T-helper 1 cell treated with Interleukin-12 subunit alpha and Interleukin-12 subunit beta and Interleukin-4 antibody, amounts not matched to agents 30 μg/mL and 1 μg/mL, for 36 hours (primary cell): ENCODE measurements at regions not wholly inside any gene's neighbourhood (a gene's known extent, or its start where the extent isn't known, plus 50 kb on each side); places are given as distances from the start of the nearest gene placed in this dataset.
"Not testable (repeated sequence)": the region's sequence is repeated elsewhere in the genome, so short reads cannot be mapped to it uniquely, and the experiment has no call there.

Source experiments
- H3K27ac Mint-ChIP-seq: one replicate; pipeline ENCODE4 v1.8.0; 2021; ENCODE audit warnings: mild to moderate bottlenecking, mixed read lengths
- H3K27me3 Mint-ChIP-seq: one replicate; pipeline ENCODE4 v1.8.0; 2021; ENCODE audit warnings: low read depth, mixed read lengths
- H3K36me3 Mint-ChIP-seq: one replicate; pipeline ENCODE4 v1.8.0; 2021; ENCODE audit warnings: low read depth, mixed read lengths
- H3K4me1 Mint-ChIP-seq: one replicate; pipeline ENCODE4 v1.8.0; 2021; ENCODE audit warnings: low read depth, mixed read lengths
- H3K4me3 Mint-ChIP-seq: one replicate; pipeline ENCODE4 v1.8.0; 2021; ENCODE audit warnings: mild to moderate bottlenecking, moderate library complexity, mixed read lengths
- H3K9me3 Mint-ChIP-seq: one replicate; pipeline ENCODE4 v1.8.0; 2021; ENCODE audit warnings: mixed read lengths

GRCh38 chr2:203619267-203619878 is 84.3 kb upstream of the RAPH1 start:
- Mint-ChIP-seq H3K36me3 (peaks cover 7% of the 10 kb centered on the region), H3K4me3 (no peak overlapping the region), H3K27me3 (peaks cover 12% of the 10 kb centered on the region), H3K27ac (no peak overlapping the region), H3K4me1 (peaks cover 5% of the 10 kb centered on the region), H3K9me3 (peaks cover 23% of the 10 kb centered on the region)

GRCh38 chr2:203621981-203622515 is 84.4 kb upstream of the CD28 start:
- Mint-ChIP-seq H3K9me3 (peaks cover 23% of the 10 kb centered on the region), H3K27me3 (peaks cover 10% of the 10 kb centered on the region), H3K27ac (no peak overlapping the region), H3K4me3 (no peak overlapping the region), H3K36me3 (peaks cover 5% of the 10 kb centered on the region), H3K4me1 (peaks cover 5% of the 10 kb centered on the region)

- H3K27me3 Mint-ChIP-seq: peaks cover 10% of the 10 kb centered on the region
- H3K9me3 Mint-ChIP-seq: peaks cover 23% of the 10 kb centered on the region
- H3K36me3 Mint-ChIP-seq: peaks cover 3% of the 10 kb centered on the region
- H3K4me1 Mint-ChIP-seq: peaks cover 5% of the 10 kb centered on the region
- no peak overlapping the region for H3K4me3 Mint-ChIP-seq
- no peak overlapping the region for H3K27ac Mint-ChIP-seq
Measured at GRCh38 chr2:203623096-203623495, 83.3 kb upstream of the CD28 start.

- Mint-ChIP-seq H3K9me3 (peaks cover 23% of the 10 kb centered on the region), H3K4me1 (peaks cover 5% of the 10 kb centered on the region), H3K4me3 (no peak overlapping the region), H3K36me3 (peaks cover 3% of the 10 kb centered on the region), H3K27me3 (peaks cover 10% of the 10 kb centered on the region), H3K27ac (no peak overlapping the region)
Measured at GRCh38 chr2:203623661-203624060, 82.8 kb upstream of the CD28 start.

DNA sequence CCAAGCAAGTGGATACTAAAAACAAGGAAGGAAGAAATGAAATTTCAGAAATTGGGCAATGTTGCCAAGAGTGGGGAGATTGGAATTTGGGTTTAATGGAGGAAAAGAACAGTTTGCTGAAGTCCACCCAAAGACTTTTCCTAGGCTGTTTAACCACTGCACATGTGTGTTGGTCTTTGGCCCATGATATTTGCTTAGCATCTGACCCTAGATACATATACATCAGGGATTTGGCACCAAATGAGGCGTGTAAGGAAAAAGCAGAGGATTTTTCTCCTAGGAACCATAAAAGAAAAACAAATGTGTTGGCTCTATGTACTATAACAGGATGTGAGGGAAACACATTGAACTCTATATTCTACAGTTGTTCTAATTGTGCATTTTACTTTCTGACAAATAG is 80.7 kb upstream of the CD28 start:
- Mint-ChIP-seq H3K36me3 (peaks cover 3% of the 10 kb centered on the region), H3K4me1 (peaks cover 5% of the 10 kb centered on the region), H3K4me3 (no peak overlapping the region), H3K9me3 (peaks cover 16% of the 10 kb centered on the region), H3K27me3 (peaks cover 6% of the 10 kb centered on the region), H3K27ac (no peak overlapping the region)

DNA sequence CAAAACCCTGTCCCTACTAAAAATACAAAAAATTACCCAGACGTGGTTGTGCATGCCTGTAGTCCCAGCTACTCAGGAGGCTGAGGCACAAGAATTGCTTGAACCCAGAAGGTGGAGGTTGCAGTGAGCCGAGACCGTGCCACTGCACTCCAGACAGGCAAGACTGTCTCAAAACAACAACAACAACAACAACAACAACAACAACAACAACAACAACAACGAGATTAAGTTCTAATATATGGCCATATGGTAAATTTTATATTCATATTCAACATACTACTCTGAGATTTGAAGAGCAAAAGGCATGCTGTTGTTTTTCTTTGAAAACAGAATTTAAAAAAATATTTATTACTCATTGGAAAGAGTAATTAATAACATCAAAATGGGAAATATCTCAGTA is 80.2 kb upstream of the CD28 start:
- H3K27ac Mint-ChIP-seq, H3K4me1 Mint-ChIP-seq, H3K27me3 Mint-ChIP-seq, H3K4me3 Mint-ChIP-seq, H3K36me3 Mint-ChIP-seq: not testable (repeated sequence)
- peaks cover 11% of the 10 kb centered on the region for H3K9me3 Mint-ChIP-seq

DNA sequence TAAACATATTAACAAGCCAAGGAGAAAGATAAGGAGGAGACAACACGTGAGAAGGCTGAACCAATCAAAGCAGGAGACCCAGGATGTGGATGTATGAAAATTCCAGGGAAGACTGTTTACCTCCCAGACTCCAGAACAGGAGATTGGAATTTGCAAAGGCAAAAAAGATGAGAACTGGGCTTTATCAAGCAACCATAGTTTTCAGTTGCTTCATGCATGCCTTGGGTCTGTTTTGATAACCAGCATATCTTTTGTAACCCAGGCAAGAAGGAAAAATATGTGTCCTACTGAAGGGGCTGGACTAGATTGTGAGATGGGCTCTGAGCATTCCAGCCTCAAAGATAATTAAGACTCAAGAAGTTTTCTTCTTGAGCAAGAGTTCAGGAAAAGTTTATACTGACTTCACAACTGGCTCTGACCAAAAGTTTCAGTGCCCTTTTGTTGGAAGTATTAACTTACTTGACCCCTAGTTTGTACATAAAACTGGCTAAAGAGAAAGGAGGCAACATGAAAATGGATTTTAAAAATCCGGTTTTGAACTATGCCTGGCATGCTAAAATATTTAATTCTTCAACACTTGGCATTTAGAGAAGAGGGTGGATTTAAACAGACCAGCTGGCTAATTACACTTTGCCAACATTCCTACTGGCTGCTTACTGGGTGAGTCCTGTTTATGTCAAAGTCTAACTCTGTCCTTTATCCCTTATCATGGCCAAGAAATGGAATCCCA is 79.3 kb upstream of the CD28 start:
- peaks cover 7% of the 10 kb centered on the region for H3K9me3 Mint-ChIP-seq
- no peak overlapping the region for H3K27ac Mint-ChIP-seq
- peaks cover 3% of the 10 kb centered on the region for H3K36me3 Mint-ChIP-seq
- no peak overlapping the region for H3K4me3 Mint-ChIP-seq
- H3K4me1 Mint-ChIP-seq: peaks cover 5% of the 10 kb centered on the region
- H3K27me3 Mint-ChIP-seq: peaks cover 6% of the 10 kb centered on the region

DNA sequence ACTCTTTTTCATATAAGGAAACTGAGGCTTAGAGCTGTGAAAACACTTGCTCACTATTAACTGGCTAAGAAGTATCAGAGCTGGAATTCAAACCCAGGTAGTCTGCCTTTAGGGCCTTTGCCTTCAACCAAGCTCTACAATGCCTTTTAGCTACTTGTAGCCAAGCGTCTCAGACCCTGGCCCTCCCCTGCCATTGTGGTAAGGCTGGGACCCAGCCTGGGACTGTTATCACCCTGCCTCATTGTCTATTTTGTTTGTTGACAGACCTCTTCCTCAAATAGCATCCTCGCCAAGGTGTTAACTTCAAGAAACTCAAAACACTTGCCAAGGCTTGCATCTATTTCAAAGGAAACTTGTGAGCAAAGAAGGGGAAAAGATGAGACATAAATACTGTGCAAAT is 76.7 kb upstream of the CD28 start:
- Mint-ChIP-seq H3K9me3 (no peaks in the 10 kb centered on the region), H3K4me1 (peaks cover 1% of the 10 kb centered on the region), H3K4me3 (no peak overlapping the region), H3K27ac (no peak overlapping the region), H3K36me3 (peaks cover 3% of the 10 kb centered on the region), H3K27me3 (peaks cover 6% of the 10 kb centered on the region)

- H3K9me3 Mint-ChIP-seq: no peaks in the 10 kb centered on the region
Measured at GRCh38 chr2:203631068-203631757, 75.2 kb upstream of the CD28 start.

DNA sequence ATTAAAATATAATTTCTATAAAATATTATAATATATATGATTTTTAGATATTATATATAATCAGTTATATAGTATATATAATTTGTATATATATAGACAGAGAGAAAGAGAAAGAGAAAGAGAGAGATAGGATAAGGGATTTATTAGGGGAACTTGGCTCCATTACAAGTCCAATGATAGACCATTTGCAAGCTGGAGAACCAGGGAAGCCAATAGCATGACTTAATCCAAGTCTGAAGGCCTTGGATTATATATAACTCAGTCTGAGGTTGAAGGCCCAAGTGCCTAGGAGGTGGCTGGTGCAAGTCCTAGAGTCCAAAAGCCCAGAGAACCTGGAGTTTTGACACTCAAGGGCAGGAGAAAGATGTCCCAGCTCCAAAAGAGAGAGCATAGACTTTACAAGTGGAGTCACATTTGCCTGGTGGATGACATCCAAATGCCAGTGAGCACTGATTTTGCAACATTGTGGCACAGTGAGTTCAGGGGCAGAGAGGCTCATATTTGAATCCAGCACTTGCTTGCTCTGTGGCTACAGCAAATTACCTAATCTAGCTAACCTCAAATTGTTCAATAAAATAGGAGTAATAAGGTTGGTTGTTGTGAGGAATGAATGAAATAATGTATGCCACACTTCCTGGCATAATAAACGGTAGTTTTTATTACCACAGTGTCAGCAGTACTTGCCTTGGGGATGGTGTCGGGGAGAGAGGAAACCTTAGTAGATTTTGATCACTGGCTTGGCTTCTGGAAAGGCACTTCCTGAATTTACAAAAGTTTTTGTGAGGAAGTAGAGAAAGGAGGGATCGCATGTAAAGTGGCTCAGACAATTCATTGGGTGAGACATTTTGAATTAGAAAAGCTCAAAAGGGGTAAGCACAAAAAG is 69.6 kb upstream of the CD28 start:
- peaks cover 20% of the 10 kb centered on the region for H3K4me1 Mint-ChIP-seq

More at GRCh38 chr2:203631068-203631757, 75.2 kb upstream of the CD28 start:
- Mint-ChIP-seq H3K36me3 (peaks cover 3% of the 10 kb centered on the region), H3K27ac (no peak overlapping the region), H3K27me3 (peaks cover 3% of the 10 kb centered on the region), H3K4me3 (no peak overlapping the region), H3K4me1 (peaks cover 1% of the 10 kb centered on the region)

GRCh38 chr2:203637471-203638167 is 68.8 kb upstream of the CD28 start:
- Mint-ChIP-seq H3K27me3 (no peaks in the 10 kb centered on the region), H3K36me3 (no peaks in the 10 kb centered on the region), H3K9me3 (no peaks in the 10 kb centered on the region), H3K4me1 (peaks cover 20% of the 10 kb centered on the region), H3K27ac (peak overlapping the region; percentile 35), H3K4me3 (peak overlapping the region; percentile 8)

More for the DNA sequence above, 69.6 kb upstream of the CD28 start:
- no peaks in the 10 kb centered on the region for H3K36me3 Mint-ChIP-seq
- H3K4me3 Mint-ChIP-seq: peak overlapping the region; percentile 8
- H3K9me3 Mint-ChIP-seq: no peaks in the 10 kb centered on the region
- no peaks in the 10 kb centered on the region for H3K27me3 Mint-ChIP-seq
- H3K27ac Mint-ChIP-seq: peak overlapping the region; percentile 3

DNA sequence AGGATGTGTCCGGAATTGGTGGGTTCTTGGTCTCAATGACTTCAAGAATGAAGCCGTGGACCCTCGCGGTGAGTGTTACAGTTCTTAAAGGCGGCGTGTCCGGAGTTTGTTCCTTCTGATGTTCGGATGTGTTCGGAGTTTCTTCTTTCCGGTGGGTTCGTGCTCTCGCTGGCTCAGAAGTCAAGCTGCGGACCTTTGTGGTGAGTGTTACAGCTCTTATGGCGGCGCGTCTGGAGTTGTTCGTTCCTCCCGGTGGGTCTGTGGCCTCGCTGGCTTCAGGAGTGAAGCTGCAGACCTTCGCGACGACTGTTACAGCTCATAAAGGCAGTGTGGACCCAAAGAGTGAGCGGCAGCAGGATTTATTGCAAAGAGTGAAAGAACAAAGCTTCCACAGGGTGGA is 64.6 kb upstream of the CD28 start:
- not testable (repeated sequence) for H3K4me3 Mint-ChIP-seq, H3K36me3 Mint-ChIP-seq, H3K27me3 Mint-ChIP-seq, H3K9me3 Mint-ChIP-seq, H3K27ac Mint-ChIP-seq
- peaks cover 15% of the 10 kb centered on the region for H3K4me1 Mint-ChIP-seq

- H3K27me3 Mint-ChIP-seq, H3K4me1 Mint-ChIP-seq, H3K27ac Mint-ChIP-seq, H3K4me3 Mint-ChIP-seq, H3K36me3 Mint-ChIP-seq, H3K9me3 Mint-ChIP-seq: not testable (repeated sequence)
Measured at GRCh38 chr2:203642841-203643240, 63.6 kb upstream of the CD28 start.

DNA sequence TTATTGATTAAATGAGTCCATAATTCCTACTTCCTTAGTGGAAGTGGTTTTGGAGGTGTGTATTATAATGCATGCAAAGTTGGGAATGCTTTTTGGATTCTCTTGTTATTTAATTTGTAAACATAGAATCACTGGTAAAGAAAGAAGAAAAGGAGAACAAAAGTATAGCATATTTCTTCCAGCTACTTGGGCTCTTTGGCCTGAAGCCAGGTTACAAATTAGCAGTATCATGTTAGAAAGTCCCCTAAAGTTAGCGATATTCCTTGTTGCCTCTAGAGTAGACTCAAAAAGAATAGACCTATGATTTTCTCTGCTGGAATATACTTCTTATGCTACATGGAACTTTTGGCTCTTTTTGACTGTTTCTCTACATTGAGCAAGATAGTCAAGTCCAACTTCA is 60.6 kb upstream of the CD28 start:
- Mint-ChIP-seq H3K9me3 (no peaks in the 10 kb centered on the region), H3K36me3 (no peaks in the 10 kb centered on the region), H3K27me3 (no peaks in the 10 kb centered on the region), H3K4me1 (peaks cover 1% of the 10 kb centered on the region), H3K27ac (no peak overlapping the region), H3K4me3 (no peak overlapping the region)
